Activated CD4-positive, alpha-beta T cell treated with anti-CD3 and anti-CD28 coated beads for 48 hours (primary cell): ENCODE measurements at regions not wholly inside any gene's neighbourhood (a gene's known extent, or its start where the extent isn't known, plus 50 kb on each side); places are given as distances from the start of the nearest gene placed in this dataset.

Experiments
- DNase-seq: peaks from one replicate; pipeline ENCODE4 v3.0.0-alpha.2; 2020

DNA sequence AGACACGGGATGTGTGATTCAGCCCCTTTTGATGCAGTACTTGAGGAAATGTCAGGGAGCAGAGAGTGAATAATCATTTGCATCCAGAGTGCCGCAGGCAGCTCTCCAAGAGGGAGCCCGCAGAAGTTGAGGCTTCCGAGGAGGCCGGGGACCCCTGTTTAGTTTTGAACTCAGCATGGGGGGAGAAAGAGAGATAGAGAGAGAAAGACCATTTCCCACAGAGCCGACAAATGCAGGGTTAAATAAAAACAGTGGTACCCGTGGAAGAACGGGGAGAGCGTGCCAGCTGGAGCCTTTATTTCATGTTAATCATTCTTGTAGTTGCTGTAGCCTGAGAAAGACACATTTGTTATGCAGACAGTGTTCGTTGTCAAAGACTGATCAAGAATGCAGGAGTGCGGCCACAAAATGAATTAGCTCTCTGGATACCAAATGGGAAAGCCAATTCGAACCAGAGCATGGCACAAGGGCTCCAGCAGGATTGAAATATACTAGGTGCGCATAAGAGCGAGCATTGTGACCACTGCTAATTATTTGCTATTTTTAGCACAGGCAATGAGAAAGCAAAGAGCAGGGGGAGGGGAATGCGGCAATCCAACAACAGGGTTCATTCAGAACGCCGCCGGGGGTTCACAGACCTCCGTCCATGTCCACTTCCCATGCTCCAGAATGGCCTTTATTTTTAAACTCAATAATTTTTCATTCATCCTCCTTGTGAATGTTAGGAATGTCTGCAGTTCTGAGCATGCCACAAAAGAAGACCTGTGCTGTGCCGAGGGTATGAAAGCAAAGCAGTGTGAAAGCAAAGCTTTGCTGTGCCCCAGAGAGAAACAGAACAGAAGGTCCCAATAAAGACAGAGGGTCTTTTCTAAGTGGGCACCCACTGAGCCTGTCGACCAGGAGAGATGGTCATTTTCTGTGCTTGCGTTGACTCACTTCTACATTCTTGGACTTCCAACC is 243.9 kb upstream of the VCX3A start:
- no peak for DNase-seq

- DNase-seq, result no peak
Observed at GRCh38 chrX:6777238-6778002, 242.5 kb upstream of the VCX3A start.

DNA sequence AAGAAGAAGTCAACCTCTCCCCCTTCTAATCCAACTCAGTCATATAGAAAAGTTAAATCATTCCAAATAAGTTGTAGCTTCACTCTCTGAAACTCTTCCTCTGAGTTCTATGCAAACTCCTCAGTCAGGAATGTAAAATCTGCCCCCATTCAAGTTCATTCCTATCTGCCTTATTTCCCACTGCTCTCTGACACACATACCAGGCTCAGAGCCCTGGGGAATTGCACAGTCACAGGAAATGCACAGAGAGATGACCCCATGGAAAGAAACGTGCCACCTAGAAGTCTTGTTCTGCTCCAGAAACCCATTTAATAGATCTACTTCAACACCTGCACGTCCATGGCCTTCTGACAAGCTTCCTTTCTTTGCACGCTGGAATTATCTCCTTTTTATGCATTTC is 236.0 kb upstream of the VCX3A start:
- DNase-seq, result no peak

DNA sequence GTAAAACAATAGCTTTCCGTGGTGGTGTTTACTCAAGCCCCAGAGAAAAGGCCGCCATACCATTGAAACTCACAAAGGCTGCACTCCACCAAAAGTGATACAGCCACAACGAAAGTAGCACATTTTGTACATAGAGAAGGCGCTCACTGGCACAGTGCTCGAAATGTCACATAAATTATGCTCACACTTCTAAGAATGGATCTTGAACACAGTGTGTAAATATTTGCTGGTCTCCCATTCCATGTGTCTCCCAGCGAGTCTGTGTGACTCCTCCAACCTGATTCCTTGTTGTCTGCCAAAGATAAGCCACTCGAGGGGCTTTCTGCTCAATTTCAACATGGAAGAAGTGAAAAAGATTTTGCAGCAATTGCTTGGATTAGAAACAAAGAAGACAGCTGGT is 234.0 kb upstream of the VCX3A start:
- no peak for DNase-seq

DNA sequence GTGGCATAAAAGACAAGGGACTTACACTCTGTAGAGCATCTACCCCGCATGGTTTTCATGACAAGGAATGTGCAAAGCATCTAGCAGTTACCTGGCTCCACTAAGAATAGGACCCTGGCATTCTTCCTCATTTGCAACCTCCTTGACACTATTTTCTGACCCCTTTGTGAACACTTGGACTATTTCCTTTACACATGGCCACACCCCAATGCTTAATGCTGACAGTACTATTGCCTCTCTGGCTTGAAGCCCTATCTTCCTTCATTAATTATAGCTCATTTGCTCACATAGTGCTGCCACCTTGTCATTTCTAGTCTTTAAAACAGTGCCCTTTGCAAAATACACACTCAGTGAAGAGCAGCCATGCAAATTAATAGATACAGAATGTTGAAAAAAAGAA is 226.3 kb upstream of the VCX3A start:
- DNase-seq, result no peak

GRCh38 chrX:6759655-6760375 is 224.9 kb upstream of the VCX3A start:
- DNase-seq, result no peak

DNA sequence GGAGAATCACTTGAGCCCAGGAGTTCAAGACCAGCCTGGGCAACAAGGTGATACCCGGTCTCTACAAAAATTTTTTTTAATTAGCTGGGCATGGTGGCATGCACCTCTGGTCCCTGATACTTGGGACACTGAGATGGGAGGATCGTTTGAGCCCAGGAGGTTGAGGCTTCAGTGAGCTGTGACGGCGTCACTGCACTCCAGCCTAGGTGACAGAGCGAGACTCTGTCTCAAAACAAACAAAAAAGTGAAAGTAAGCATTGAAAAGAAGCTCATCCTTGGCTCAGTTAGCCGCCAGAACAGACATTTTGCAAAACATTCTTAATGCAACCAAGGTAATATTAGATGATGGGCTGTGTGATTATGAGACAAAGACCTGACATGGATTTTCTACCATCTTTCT is 223.3 kb upstream of the VCX3A start:
- no peak for DNase-seq

GRCh38 chrX:6757631-6758030 is 222.7 kb upstream of the VCX3A start:
- no peak for DNase-seq

- no peak for DNase-seq
Observed at GRCh38 chrX:6748595-6748994, 213.7 kb upstream of the VCX3A start.

GRCh38 chrX:6738518-6739470 is 203.9 kb upstream of the VCX3A start:
- DNase-seq, result no peak

GRCh38 chrX:6734844-6735634 is 200.1 kb upstream of the VCX3A start:
- DNase-seq, result no peak

DNA sequence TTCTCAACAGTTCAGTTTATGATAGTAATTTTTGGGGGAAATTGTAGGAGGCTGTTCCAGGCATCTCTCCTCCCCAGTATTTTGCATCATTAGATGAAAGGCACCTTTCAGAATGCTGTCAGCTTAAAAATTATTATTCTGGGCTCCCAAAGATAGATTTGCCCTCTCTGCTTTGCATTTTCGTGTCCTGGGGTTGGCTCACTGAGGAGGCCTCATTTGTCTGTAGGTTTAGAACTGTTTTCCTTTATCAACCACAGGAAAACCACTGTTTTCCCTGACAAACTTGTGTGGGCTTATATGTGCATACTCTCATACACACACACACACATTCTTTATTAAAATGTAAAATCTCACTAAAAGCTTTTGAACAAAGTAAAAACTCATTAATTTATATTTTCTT is 197.2 kb upstream of the VCX3A start:
- DNase-seq, result no peak

DNA sequence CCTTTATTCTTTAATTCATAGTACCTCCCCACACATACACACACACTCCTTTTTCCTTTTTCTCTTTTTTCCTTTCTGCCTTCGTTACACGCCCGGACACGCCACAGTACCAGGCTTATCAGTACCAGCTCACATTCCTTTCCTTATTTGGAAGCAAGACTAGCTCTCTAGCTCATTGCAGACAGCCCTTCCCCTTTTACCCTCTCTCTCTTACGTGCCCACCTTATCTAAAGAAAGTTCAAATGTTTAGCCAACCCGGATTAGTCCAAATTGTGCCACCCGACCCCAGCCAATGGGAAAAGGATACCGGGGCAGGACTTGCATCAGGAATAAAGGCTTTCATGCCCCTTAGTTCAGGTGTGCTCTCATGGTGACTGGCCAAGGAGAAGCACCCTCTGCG is 194.7 kb upstream of the VCX3A start:
- DNase-seq, result no peak

DNA sequence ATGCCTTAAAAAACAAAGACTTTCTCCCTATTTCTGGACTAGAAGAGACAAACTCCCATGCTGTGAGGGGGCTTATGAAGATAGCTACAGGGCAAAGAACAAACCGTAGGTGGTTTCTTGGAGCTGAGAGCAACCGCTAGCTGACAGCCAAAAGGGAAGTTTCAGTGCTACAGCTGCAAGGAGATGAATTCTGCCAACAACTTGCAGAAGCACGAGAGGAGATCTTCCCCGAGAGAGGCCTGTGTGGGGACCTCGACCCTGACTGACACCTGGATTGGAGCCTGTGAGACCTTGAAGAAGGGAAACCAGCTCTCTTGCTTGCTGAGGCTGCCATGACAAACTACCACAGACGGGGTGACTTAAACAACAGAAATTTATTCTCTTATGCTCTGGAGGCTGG is 183.8 kb upstream of the VCX3A start:
- no peak for DNase-seq

- DNase-seq, result no peak
Observed at GRCh38 chrX:6708676-6709380, 173.9 kb upstream of the VCX3A start.

DNA sequence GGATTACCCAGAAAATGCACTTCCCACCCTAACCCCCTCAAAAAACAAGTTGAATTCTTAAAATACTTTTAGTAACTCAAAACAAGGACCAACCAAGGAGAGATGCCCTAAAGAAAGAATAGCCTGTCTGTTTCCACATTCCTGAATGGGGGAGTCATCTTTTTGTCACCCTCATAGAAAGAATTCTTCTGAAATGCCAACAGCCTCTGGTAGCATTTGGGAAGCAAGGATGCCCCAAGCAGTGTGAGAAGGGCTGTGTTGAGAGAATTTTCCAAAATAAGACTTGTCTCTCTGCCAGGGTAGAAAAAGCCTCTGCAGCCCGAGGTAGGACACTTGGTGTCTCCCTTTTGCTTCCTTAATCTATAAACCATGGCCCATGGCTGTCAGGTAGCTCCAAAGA is 173.1 kb upstream of the VCX3A start:
- DNase-seq, result no peak

DNA sequence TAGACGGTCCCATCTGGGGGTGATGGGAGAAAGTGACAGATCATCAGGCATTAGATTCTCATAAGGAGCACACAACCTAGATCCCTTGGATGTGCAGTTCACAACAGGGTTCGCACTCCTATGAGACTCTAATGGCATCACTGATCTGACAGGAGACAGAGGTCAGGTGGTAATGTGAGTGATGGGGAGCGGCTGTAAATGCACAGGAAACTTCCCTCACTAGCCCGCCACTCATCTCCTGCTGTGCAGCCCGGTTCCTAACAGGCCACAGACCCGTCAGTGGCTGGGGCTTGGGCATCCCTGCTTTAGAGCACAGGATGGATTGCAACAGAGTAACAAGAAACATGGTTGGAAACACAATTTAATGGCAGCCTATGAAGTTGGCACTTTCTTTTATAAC is 172.6 kb upstream of the VCX3A start:
- no peak for DNase-seq

DNA sequence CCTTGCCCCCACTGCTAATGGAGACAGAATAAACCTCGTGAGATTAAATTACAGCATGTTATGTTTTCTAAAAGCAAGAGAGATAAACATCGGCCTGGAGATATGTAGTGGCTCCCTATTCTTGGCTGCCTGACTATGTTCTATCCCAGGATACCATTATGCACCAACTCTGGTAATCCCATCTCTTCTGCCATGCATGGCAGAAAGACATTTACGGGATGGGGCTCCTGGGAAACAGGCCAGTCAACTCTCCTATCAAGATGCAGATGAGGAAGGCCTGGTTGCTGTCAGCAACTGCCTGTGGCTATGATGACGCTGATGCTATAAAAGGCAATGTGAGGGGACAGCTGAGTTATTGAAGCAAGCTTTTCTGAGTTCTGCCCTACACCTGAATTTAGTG is 166.2 kb upstream of the VCX3A start:
- no peak for DNase-seq

DNA sequence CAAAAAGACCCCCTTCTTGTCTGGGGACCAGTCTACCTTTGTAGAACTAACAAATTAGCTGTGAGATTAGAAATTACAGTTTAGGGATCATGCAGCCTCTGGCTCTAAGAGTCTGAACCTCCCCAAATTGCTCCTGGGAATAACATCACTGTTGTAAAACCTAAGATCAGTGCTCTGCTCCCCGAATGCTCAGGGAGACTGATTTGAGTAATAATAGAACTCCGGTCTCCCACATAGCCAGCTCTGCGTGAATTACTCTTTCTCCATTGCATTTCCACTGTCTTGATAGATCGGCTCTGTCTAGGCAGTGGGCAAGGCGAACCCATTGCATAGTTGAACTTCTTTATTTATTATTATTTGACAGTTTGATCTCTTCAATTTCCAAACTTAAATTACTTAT is 160.8 kb upstream of the VCX3A start:
- DNase-seq, result no peak

- DNase-seq, result no peak
Observed at GRCh38 chrX:6694977-6695376, 160.1 kb upstream of the VCX3A start.

DNA sequence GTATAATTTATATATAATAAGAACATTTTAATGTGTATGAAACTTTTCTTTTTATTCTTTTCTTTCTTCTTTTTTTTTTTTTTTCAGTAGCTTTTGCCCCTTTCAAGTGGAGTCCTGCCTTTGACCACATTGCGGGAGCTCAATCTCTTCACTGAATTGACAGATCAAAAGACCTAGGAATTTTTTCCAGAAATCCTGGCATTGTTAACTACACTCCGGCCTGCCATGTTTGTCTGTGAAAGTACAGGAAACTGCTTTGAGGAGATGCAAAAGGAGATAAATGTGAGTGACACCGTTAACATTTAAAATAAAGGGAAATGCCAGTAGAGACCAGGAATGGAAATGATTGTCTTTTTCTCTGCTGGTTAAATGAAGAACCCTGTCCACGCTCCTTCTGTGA is 159.3 kb upstream of the VCX3A start:
- no peak for DNase-seq
